ENCODE measurements at regions not wholly inside any gene's neighbourhood (a gene's known extent, or its start where the extent isn't known, plus 50 kb on each side); places are given as distances from the start of the nearest gene placed in this dataset.
"Not testable (repeated sequence)": the region's sequence is repeated elsewhere in the genome, so short reads cannot be mapped to it uniquely, and the experiment has no call there.

DNA sequence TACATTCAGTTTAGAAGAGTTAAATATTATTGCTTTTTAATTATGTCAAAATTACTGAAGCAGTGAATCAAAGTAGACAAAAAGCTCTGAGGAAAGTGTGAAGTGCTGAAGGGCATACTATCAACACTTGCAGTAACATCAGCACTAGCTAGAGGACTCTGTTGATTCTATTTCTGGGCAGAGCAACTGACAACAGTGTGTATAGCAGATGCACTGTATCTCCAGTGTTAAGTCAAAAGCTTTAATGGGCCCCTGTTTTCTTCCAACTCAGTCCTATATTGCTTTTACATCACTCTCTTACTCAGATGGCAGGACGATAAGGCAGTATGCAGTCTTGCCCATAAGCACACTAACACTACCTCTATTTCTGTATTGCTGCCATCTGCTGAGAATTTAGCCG lies 435.2 kb upstream of the AMOT start:
- no peak for DNase-seq

GRCh38 chrX:113274791-113275190 lies 434.2 kb upstream of the AMOT start:
- DNase-seq, result no peak

- DNase-seq, result no peak
Measured at GRCh38 chrX:113274345-113274744, 433.7 kb upstream of the AMOT start.

DNA sequence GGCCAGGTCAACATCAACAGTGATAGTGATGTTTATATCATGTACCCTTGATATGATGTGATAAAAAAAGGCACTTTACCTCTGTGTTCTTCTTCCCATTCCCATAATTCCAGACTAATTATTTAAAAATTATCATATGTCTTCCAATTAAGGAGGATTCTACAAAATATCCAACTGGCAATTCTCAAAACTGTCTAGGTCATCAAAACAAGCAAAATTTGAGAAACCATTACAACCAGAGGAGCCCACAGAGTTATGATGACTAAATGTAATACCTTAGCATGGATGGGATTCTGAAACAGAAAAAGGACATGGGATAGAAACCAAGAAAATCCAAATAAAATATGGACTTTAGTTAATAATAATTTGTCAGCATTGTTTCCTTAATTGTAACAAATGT lies 428.6 kb upstream of the AMOT start:
- no peak for DNase-seq

DNA sequence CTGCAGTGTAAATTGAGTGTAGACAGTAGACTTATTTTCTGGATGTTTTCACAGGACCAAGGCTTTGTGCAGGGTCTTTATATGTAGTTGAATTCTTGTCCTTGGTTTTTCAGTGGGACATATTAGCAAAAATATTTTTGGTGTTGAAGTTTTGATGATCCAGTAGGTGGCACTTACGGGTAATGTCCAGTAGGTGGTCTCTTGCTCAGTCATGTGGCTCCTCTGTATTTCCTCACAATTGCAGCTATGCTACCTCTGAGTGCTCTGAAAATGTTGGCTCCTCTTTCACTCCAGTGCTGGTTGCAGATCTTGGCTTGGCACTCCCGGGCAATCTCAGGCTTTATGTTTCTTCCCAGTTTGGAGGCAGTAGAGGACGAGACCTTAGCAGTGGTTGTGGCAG lies 419.8 kb upstream of the AMOT start:
- no peak for DNase-seq

DNA sequence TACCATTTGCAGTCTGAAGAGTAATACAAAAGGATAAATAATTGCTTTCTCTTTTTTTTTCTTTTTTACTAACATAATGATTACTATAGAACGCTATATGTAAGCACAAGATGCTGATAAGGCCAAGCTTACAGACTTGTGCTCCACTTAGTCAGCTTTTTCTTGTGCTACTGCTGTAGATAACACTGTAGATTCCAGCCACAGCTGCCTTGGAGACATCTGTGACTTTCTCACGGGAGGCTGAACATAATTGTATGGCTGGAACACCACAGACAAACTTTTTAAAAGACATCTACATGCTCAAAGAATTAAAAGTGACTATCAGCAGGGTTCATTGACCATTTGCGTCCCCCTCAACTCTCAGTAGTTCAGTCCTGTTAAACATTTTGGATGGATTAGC lies 381.7 kb upstream of the AMOT start:
- no peak for DNase-seq

DNA sequence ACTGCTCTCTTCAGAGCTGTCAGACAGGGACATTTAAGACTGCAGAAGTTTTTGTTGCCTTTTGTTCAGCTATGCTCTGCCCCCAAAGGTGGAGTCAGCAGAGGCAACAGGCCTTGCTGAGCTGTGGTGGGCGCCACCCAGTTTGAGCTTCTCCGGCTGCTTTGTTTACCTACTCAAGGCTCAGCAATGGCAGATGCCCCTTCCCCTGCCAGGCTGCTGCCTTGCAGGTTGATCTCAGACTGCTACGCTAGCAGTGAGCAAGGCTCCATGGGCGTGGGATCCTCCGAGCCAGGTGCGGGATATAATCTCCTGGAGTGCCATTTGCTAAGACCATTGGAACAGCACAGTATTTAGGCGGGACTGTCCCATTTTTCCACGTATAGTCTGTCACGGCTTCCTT lies 371.4 kb upstream of the AMOT start:
- no peak for DNase-seq

DNA sequence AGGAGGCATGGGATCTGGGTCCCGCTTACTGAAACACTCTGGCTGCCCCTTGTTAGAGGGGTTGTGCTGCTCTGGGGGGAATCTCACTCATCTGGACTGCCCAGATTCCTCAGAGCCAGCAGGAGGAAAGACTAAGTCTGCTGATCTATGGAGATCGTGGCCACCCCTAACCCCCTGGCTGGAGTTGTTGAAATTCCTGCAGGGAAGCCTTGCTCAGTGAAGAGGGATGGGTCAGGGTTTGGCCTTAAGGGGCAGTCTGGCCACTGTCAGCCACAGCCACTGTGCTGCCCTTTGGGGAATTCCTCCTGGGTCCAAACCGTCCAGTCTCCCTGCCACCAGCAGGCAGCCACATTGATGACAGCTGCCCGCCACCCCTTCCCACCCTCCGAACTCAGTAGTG lies 362.0 kb upstream of the AMOT start:
- no peak for DNase-seq

GRCh38 chrX:113195949-113196348 lies 355.3 kb upstream of the AMOT start:
- DNase-seq, result no peak

GRCh38 chrX:113192418-113192817 lies 351.8 kb upstream of the AMOT start:
- DNase-seq, result no peak

- no peak for DNase-seq
Measured at GRCh38 chrX:113157496-113157895, 316.9 kb upstream of the AMOT start.

GRCh38 chrX:113154315-113154714 lies 313.7 kb upstream of the AMOT start:
- DNase-seq, result not testable (repeated sequence)

DNA sequence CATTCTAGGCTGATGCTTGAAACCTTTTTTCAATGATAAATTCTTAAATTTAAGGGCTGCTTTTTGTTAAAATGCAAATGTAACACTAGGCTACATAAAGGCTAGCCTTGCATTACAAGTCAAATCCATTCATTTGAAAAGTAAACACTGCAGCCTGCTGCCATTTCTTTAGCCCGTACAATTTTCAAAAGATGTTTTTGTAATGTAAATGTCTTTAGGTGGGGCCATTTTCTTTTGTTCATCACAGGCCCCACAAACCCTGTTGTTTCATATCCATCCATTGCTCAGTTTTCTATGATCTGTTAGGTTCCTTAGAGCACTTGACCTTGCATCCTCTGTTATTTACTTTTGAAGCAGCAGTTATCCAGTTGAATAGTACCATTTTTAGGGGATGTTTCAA lies 296.2 kb upstream of the AMOT start:
- no peak for DNase-seq

GRCh38 chrX:113133316-113133715 lies 292.7 kb upstream of the AMOT start:
- no peak for DNase-seq

- DNase-seq, result no peak
Measured at GRCh38 chrX:113124693-113125092, 284.1 kb upstream of the AMOT start.

DNA sequence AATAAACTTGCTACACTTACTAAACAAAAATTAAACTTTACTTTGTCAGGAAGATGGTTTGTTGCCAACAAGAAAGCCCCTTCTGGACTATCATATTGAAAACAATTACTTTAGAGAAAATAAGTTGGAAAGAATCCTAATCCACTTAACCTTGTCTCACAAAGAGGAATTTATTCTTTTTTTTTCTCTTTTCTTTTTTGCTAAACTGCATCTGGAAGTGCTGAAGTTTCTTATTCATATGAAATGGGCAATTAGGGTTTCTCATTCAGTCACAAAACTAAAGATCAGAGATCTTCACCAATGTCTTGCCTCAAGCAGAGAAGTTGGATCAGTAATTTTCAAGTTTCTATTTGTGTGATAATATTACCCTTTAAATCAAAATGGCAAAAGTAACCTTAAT lies 234.9 kb upstream of the AMOT start:
- DNase-seq, result no peak

GRCh38 chrX:113059714-113060113 lies 219.1 kb upstream of the AMOT start:
- DNase-seq, result no peak

- DNase-seq, result no peak
Measured at GRCh38 chrX:113058634-113059033, 218.0 kb upstream of the AMOT start.

GRCh38 chrX:113048896-113049295 lies 208.3 kb upstream of the AMOT start:
- no peak for DNase-seq

GRCh38 chrX:113048480-113048879 lies 207.8 kb upstream of the AMOT start:
- DNase-seq, result no peak

GRCh38 chrX:113033966-113034680 lies 193.5 kb upstream of the AMOT start:
- DNase-seq, result no peak

DNA sequence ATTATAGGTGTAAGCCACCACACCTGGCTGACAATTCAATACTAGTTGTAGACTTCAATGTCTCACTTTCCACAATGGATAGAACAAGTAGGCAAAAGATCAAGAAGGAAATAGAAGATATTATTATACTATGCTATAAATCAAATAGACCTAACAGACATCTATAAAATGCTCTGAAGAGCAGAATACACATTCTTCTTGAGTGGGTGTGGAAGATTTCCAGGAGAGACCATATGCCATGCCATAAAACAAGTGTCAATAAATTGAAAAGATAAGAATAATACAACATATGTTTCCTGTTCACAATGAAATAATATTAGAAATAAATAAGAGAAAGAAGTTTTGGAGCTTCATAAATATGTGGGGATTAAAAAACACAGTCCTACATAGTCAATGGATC lies 179.3 kb upstream of the AMOT start:
- DNase-seq, result no peak

DNA sequence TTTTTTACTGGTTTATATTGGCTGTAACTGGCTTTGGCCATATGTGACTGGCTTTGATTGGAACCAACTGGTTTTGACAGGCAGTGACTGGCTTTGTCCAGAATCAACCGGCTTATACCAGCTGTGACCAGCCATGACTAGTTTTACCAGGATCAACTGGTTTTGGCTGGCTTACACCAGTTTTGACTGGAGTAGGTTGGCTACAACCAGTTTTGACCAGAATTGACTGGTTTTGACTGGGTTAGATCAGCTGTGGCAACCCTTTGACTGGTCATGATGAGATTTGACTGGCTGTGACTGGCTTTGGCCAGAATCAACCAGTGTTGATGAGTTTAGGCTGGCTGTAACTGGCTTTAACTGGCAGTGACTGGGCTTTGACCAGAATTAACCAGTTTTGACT lies 169.2 kb upstream of the AMOT start:
- DNase-seq, result no peak

DNA sequence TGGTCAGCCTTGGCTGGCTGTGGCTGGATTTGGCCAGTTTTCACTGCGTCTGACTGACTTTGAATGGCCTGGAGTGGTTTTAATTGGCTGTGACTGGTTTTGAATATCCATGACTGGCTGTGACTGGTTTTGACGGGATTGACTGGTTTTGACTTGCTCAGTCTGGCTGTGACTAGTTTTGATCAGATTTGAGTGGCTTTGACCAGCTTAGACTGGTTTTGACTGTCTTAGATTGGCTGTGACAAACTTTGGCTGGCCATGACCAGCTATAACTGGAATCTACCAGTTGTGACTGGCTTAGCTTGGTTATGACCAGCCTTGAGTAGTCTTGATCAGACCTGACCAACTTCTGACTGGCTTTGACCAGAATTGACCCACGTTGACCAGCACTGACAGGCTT lies 168.4 kb upstream of the AMOT start:
- no peak for DNase-seq

- no peak for DNase-seq
Measured at GRCh38 chrX:113001836-113002235, 161.2 kb upstream of the AMOT start.

- DNase-seq, result no peak
Measured at GRCh38 chrX:112997991-112998390, 157.4 kb upstream of the AMOT start.
